ENCODE measurements at regions not wholly inside any gene's neighbourhood (a gene's known extent, or its start where the extent isn't known, plus 50 kb on each side); places are given as distances from the start of the nearest gene placed in this dataset.
"Not testable (repeated sequence)": the region's sequence is repeated elsewhere in the genome, so short reads cannot be mapped to it uniquely, and the experiment has no call there.

DNA sequence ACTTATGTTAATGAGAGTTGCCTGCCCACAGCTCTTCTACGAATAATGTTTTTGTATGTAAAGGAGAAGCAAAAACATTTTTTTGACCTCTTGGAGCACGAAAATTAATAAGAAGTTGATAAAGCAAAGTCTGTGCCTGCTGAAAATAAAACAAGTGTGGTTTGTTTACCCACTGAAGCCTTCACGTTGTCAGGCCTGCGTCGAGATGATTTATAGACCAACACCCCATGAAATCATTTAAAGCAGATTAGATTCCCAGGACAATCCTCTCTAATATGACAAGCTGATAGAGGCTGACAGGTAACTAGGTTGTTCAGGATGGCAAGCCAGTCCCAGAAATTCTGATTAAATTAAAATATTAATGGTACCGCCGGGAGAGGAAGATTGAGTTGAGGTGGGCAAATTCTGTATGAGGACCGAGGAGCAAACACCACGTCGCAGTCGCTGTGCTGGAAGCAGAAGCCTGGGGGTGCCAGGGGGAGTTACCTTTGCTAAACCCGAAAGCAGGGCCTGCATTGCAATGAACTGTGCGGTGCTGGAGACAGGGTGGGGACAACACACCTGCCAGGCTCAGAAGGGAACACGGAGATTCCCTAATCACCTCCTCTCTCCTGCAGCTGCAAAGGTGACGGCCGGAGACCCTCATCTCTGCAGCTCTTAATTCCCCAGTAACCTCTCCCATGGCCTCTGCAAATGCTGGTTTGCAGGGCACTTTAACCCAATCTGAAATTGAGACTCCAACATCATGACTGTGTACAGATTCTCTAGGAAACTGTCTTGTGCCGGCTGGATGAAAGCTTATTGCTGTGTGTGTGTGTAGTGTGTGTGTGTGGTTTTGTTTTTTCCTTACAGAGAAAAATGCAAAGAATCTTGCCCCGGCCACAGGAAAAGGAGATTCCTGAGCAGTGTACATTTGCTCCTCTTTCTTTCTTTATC, 2805.9 kb downstream of the RPIA start:
- TF ChIP-seq, protein P1, sequence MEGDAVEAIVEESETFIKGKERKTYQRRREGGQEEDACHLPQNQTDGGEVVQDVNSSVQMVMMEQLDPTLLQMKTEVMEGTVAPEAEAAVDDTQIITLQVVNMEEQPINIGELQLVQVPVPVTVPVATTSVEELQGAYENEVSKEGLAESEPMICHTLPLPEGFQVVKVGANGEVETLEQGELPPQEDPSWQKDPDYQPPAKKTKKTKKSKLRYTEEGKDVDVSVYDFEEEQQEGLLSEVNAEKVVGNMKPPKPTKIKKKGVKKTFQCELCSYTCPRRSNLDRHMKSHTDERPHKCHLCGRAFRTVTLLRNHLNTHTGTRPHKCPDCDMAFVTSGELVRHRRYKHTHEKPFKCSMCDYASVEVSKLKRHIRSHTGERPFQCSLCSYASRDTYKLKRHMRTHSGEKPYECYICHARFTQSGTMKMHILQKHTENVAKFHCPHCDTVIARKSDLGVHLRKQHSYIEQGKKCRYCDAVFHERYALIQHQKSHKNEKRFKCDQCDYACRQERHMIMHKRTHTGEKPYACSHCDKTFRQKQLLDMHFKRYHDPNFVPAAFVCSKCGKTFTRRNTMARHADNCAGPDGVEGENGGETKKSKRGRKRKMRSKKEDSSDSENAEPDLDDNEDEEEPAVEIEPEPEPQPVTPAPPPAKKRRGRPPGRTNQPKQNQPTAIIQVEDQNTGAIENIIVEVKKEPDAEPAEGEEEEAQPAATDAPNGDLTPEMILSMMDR (IDR thresholded peaks at IDR 0.05): not testable (repeated sequence)
- not testable (repeated sequence) for TF ChIP-seq POLR2AphosphoS5, EP300 (IDR thresholded peaks at IDR 0.05)

All from esophagus muscularis mucosa (tissue), 4 donors.